K562 (cell line): ENCODE measurements at regions not wholly inside any gene's neighbourhood (a gene's known extent, or its start where the extent isn't known, plus 50 kb on each side); places are given as distances from the start of the nearest gene placed in this dataset.

Experiments
- ATAC-seq: fragments of 200-7000 bp; cut with Tn5 transposase; 3 replicates; pipeline ENCODE4 v1.9.1; 2020; ENCODE audit warnings: moderate library complexity
- BruUV-seq: library from RNA; stranded (reverse); fragments of 400-500 nt; replicated peaks from 2 replicates; lab custom pipeline; 2021; lab: Mats Ljungman, UMichigan
- CTCF ChIA-PET: fragments of 300-600 bp; formaldehyde crosslinking; extraction: SDS; loops from one replicate; lab custom pipeline; 2021; ENCODE audit warnings: low intra/inter-chr PET ratio; lab: Yijun Ruan, JAX
- POLR2A ChIA-PET: fragments of 300-600, 350-650 bp; sonication (Branson Sonifier 250); formaldehyde crosslinking; extraction: SDS; loops from one replicate; lab custom pipeline; 2021; ENCODE audit warnings: antibody characterized with exemption, inconsistent platforms; lab: Yijun Ruan, JAX
- DNase-seq, 4 experiments: peaks; one replicate each; pipeline versions ENCODE4 v3.0.0 to v3.0.0-alpha.2; 2011 to 2018; ENCODE audit warnings: low spot score in 3 of 4, mixed read lengths in 3 of 4; ENCODE audit errors: extremely low read depth in 1 of 4
- FAIRE-seq: peaks from 2 replicates; lab custom pipeline; 2011; peaks lifted over from hg19 to GRCh38; lab: Jason Lieb, UNC
- H2AFZ ChIP-seq: 2 replicates; pipeline ENCODE4 v1.6.0; 2011; ENCODE audit warnings: low read depth, low read length, control low read depth, inconsistent platforms
- H3K27ac ChIP-seq: fragments of 200-600 bp; 3 replicates; pipeline ENCODE4 v1.8.0; 2011; ENCODE audit warnings: low read depth, mild to moderate bottlenecking, control low read depth, inconsistent platforms, low read length, moderate library complexity, mixed read lengths; ENCODE audit errors: extremely low read depth
- H3K27me3 ChIP-seq, 2 experiments: fragments of 300-600 bp in 1 of 2; 2 replicates in 1 of 2; 3 replicates in 1 of 2; pipeline versions ENCODE4 v1.6.0 to v1.8.0; 2011; ENCODE audit warnings: inconsistent platforms in 2 of 2, low read length in 2 of 2, mild to moderate bottlenecking in 1 of 2, mixed read lengths in 1 of 2, moderate library complexity in 1 of 2; ENCODE audit not compliant: control insufficient read depth in 2 of 2, insufficient read depth in 2 of 2
- H3K36me3 ChIP-seq: fragments of 300-600 bp; 3 replicates; pipeline ENCODE4 v1.8.0; 2011; ENCODE audit warnings: mild to moderate bottlenecking, low read length, inconsistent platforms; ENCODE audit not compliant: control insufficient read depth, insufficient read depth
- H3K4me1 ChIP-seq, 2 experiments: fragments of 200-600 bp in 1 of 2; replicated peaks in 1 of 2; 2 replicates in 1 of 2; 3 replicates in 1 of 2; pipeline versions ENCODE4 v1.5.1 to v1.8.0; 2011; ENCODE audit warnings: inconsistent platforms in 2 of 2, low read length in 2 of 2, mild to moderate bottlenecking in 1 of 2, mixed read lengths in 1 of 2, moderate library complexity in 1 of 2; ENCODE audit not compliant: control insufficient read depth in 2 of 2, insufficient read depth in 2 of 2
- H3K4me2 ChIP-seq: 2 replicates; pipeline ENCODE4 v1.6.1; 2011; ENCODE audit warnings: low read length, control low read depth, inconsistent platforms, mixed read lengths; ENCODE audit not compliant: insufficient read depth
- H3K4me3 ChIP-seq: fragments of 200-600 bp; sonication (generic), shearing (Covaris generic); 2 replicates; pipeline ENCODE4 v1.5.1; 2016; ENCODE audit warnings: control low read depth, inconsistent platforms
- H3K79me2 ChIP-seq: fragments of 200-600 bp; 3 replicates; pipeline ENCODE4 v1.8.0; 2011; ENCODE audit warnings: low read length, inconsistent platforms; ENCODE audit not compliant: control insufficient read depth, insufficient read depth
- H3K9ac ChIP-seq, 2 experiments: 2 replicates each; pipeline versions ENCODE4 v1.6.0 to v1.6.1; 2011; ENCODE audit warnings: low read depth in 2 of 2, low read length in 2 of 2, control low read depth in 1 of 2, inconsistent platforms in 1 of 2, mild to moderate bottlenecking in 1 of 2, mixed read lengths in 1 of 2; ENCODE audit not compliant: insufficient read depth in 1 of 2
- H3K9me1 ChIP-seq: one replicate; pipeline ENCODE4 v1.6.0; 2011; ENCODE audit warnings: inconsistent platforms, mild to moderate bottlenecking, low read length, moderate library complexity; ENCODE audit not compliant: control insufficient read depth, insufficient read depth
- H3K9me3 ChIP-seq: replicated peaks from 2 replicates; pipeline ENCODE4 v1.5.1; 2011; ENCODE audit warnings: low read depth, low read length, inconsistent platforms; ENCODE audit not compliant: control insufficient read depth, insufficient read depth
- H4K20me1 ChIP-seq: replicated peaks from 2 replicates; pipeline ENCODE4 v1.6.1; 2011; ENCODE audit warnings: low read length, inconsistent platforms, mixed read lengths; ENCODE audit not compliant: control insufficient read depth, insufficient read depth
- BDP1 ChIP-seq: IDR thresholded peaks from 3 replicates; pipeline ENCODE4 v1.6.1; 2011; ENCODE audit not compliant: insufficient read length, insufficient read depth
- CBX3 ChIP-seq, 2 experiments: IDR thresholded peaks; 1 replicate in 1 of 2; 2 replicates in 1 of 2; pipeline ENCODE4 v1.6.1; 2012; ENCODE audit warnings: inconsistent platforms in 2 of 2, low read length in 2 of 2, borderline replicate concordance in 1 of 2, control low read depth in 1 of 2
- EZH2 ChIP-seq: IDR thresholded peaks from 2 replicates; pipeline ENCODE4 v1.6.1; 2012; ENCODE audit warnings: low read depth, mild to moderate bottlenecking, inconsistent platforms, low read length, borderline replicate concordance
- HIVEP1 ChIP-seq: fragments of 250-450 bp; sonication (Bioruptor Pico); IDR thresholded peaks from 2 replicates; pipeline ENCODE4 v1.4.0; 2020; ENCODE audit warnings: mild to moderate bottlenecking
- MBD2 ChIP-seq: sonication (generic); IDR thresholded peaks from 2 replicates; pipeline ENCODE4 v1.6.1; 2016; ENCODE audit warnings: low read depth, borderline replicate concordance
- NCOA2 ChIP-seq, 2 experiments: fragments of 450-650 bp; IDR thresholded peaks; 2 replicates each; pipeline ENCODE4 v1.6.1; 2018; ENCODE audit warnings: mild to moderate bottlenecking in 2 of 2, moderate library complexity in 1 of 2; ENCODE audit not compliant: partially characterized antibody in 2 of 2
- TOE1 ChIP-seq, 2 experiments: fragments of 450-650 bp in 1 of 2; sonication (generic) in 1 of 2; formaldehyde crosslinking in 1 of 2; IDR thresholded peaks; 2 replicates each; pipeline versions ENCODE4 v1.7.1 to v1.8.0; 2016 to 2022; ENCODE audit warnings: borderline replicate concordance in 2 of 2, mild to moderate bottlenecking in 2 of 2, antibody characterized with exemption in 1 of 2, inconsistent platforms in 1 of 2, low read depth in 1 of 2, missing genetic modification reagents in 1 of 2, moderate library complexity in 1 of 2
- ZNF695 ChIP-seq: fragments of 450-650 bp; formaldehyde crosslinking; IDR thresholded peaks from 2 replicates; pipeline ENCODE4 v1.4.0; 2020; ENCODE audit warnings: mild to moderate bottlenecking, moderate library complexity
- ZNF696 ChIP-seq: fragments of 250-450 bp; sonication (Bioruptor Pico); conservative IDR thresholded peaks from 2 replicates; pipeline ENCODE4 v1.4.0; 2020; ENCODE audit warnings: mild to moderate bottlenecking, moderate library complexity
- WGBS: fragments of 100-300 bp; shearing (Covaris generic); methylation state at CpG from one replicate; pipeline ENCODE4 v1.1.6; 2016; ENCODE audit warnings: low coverage, mixed read lengths; ENCODE audit not compliant: insufficient coverage; ENCODE audit errors: missing lambda C conversion rate; 5-methylcytosine and 5-hydroxymethylcytosine counted together
- in situ Hi-C: fragments of 300-500 bp; cut with MboI; formaldehyde crosslinking; loops from 4 replicates; pipeline ENCODE4 v1.15.0; 2018; ENCODE audit warnings: inconsistent platforms, mixed read lengths
- intact Hi-C: fragments of 100-400 bp; cut with micrococcal nuclease; formaldehyde crosslinking; loops from 2 replicates; pipeline ENCODE4 v1.14.2; 2022
- TF ChIP-seq, protein P1 (sequence below): sonication (generic); formaldehyde crosslinking; IDR thresholded peaks from 2 replicates; pipeline ENCODE4 v1.8.0; 2022; ENCODE audit warnings: missing genetic modification reagents, mild to moderate bottlenecking, moderate library complexity, borderline replicate concordance
- TF ChIP-seq, protein P2 (sequence below), 2 experiments: IDR thresholded peaks; 2 replicates each; pipeline ENCODE4 v1.6.1; 2011; ENCODE audit warnings: borderline replicate concordance in 1 of 2, control low read depth in 1 of 2, low read depth in 1 of 2, low read length in 1 of 2, mild to moderate bottlenecking in 1 of 2, mixed read lengths in 1 of 2, moderate library complexity in 1 of 2; ENCODE audit not compliant: insufficient read depth in 1 of 2, insufficient read length in 1 of 2, poor library complexity in 1 of 2, severe bottlenecking in 1 of 2; ENCODE audit errors: extremely low read depth in 1 of 2

DNA sequence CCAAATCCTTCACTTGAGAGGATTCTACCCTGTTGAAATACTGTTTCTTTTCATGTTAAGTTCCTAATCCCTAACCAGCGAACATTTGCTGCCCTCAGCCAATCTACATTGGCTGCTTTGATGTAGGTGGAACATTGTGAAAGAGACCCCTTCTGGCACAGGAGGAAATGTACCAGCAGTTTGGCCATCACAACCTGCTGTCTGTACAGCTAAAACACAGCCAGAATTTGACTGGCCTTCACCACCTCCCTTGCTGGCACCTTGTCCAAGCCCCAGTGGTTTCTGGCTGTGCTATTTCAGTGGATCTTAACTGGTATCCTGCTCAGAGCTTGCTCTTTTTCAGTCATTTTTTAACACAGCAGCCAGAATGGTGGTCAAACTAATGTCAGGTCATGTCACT lies 202.1 kb upstream of the EPHA7 start:
- no peaks in the 10 kb centered on the region for H3K36me3 ChIP-seq
- intact Hi-C loops = no loop called here
- no peak overlapping the region for H3K4me3 ChIP-seq
- H3K4me1 ChIP-seq = no peaks in the 10 kb centered on the region
- ATAC-seq = no peak
- H4K20me1 ChIP-seq = no peaks in the 10 kb centered on the region
- H3K27me3 ChIP-seq = no peaks in the 10 kb centered on the region
- no peak overlapping the region for H3K9ac ChIP-seq
- H3K9me3 ChIP-seq = no peaks in the 10 kb centered on the region
- no peak for DNase-seq
- ChIA-PET CTCF (no interaction called here), POLR2A (no interaction called here)
- no peak overlapping the region for H3K4me2 ChIP-seq
- no peaks in the 10 kb centered on the region for H3K9me1 ChIP-seq
- no peaks in the 10 kb centered on the region for H3K79me2 ChIP-seq
- H2AFZ ChIP-seq = no peak overlapping the region
- H3K27ac ChIP-seq = no peak overlapping the region
- WGBS = 0% methylated on average over 1 of the region's 1 CpG
- no peak for FAIRE-seq
- in situ Hi-C loops = no loop called here
- no TSS peak for BruUV-seq
- TF ChIP-seq, protein P1, sequence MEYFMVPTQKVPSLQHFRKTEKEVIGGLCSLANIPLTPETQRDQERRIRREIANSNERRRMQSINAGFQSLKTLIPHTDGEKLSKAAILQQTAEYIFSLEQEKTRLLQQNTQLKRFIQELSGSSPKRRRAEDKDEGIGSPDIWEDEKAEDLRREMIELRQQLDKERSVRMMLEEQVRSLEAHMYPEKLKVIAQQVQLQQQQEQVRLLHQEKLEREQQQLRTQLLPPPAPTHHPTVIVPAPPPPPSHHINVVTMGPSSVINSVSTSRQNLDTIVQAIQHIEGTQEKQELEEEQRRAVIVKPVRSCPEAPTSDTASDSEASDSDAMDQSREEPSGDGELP = no peak
- TF ChIP-seq BDP1 (no peak), NCOA2 (IDR thresholded peaks at IDR 0.05; ENCODE audit: partially characterized antibody in 2 of 2) (no peak), ZNF695 (no peak), MBD2 (no peak), CBX3 (IDR thresholded peaks at IDR 0.05; ENCODE audit: borderline replicate concordance in 1 of 2, low read length in 2 of 2) (no peak), ZNF696 (no peak), EZH2 (no peak), TOE1 (IDR thresholded peaks at IDR 0.05; ENCODE audit: borderline replicate concordance) (no peak), TOE1 (CRISPR knock-in tag; IDR thresholded peaks at IDR 0.05; ENCODE audit: borderline replicate concordance, low read depth) (no peak), HIVEP1 (no peak)
- TF ChIP-seq, protein P2, sequence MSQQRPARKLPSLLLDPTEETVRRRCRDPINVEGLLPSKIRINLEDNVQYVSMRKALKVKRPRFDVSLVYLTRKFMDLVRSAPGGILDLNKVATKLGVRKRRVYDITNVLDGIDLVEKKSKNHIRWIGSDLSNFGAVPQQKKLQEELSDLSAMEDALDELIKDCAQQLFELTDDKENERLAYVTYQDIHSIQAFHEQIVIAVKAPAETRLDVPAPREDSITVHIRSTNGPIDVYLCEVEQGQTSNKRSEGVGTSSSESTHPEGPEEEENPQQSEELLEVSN (IDR thresholded peaks at IDR 0.05; ENCODE audit: borderline replicate concordance in 1 of 2, extremely low read depth in 1 of 2, insufficient read depth in 1 of 2, insufficient read length in 1 of 2, low read depth in 1 of 2, low read length in 1 of 2, poor library complexity in 1 of 2, severe bottlenecking in 1 of 2) = no peak
